M059J (cell line): ENCODE measurements at regions not wholly inside any gene's neighbourhood (a gene's known extent, or its start where the extent isn't known, plus 50 kb on each side); places are given as distances from the start of the nearest gene placed in this dataset.
"Not testable (repeated sequence)": the region's sequence is repeated elsewhere in the genome, so short reads cannot be mapped to it uniquely, and the experiment has no call there.

Experiments
- DNase-seq: peaks from one replicate; pipeline ENCODE4 v3.0.0-alpha.2; 2012; ENCODE audit warnings: low read depth

- no peak for DNase-seq
Observed at GRCh38 chr9:17846948-17847655, 268.2 kb downstream of the SH3GL2 start.

DNA sequence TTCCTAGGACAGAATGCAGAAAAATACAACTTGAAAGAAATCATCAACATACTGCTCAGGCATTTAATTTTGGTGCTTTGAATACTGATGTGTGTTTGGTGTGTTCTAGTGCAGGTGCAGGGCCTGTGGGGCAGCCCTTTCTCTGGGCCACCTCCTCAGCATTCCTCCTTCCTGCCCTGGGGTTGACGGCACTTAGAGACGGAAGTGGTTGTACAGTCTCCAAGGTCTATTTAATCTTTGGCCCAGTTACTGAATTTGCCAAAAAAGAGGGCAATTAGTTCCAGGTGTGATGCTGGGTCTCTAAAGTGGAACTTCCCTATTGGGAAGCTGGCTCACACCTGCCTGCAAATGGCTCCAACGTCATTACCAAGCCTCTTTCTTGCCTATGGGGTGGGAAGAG lies 269.0 kb downstream of the SH3GL2 start:
- DNase-seq = no peak

GRCh38 chr9:17852108-17852507 lies 273.2 kb downstream of the SH3GL2 start:
- no peak for DNase-seq

DNA sequence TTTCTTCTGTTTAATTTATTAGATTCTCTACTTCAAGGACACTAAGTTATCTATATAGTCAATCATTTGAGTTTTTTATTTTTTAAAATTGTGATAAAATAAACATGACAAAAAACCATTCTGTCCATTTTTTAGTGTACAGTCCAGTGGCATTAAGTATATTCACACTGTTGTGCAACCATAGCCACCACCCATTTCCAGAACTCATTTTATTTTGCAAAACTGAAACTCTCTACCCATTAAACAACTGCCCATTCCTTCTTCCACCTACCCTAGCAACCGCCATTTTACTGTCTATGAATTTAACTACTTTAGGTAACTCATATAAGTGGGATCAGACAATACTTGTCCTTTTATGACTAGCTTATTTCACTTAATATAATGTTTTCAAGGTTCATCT lies 275.6 kb downstream of the SH3GL2 start:
- DNase-seq = no peak

- no peak for DNase-seq
Observed at GRCh38 chr9:17856995-17857394, 278.1 kb downstream of the SH3GL2 start.

GRCh38 chr9:17859228-17859627 lies 280.4 kb downstream of the SH3GL2 start:
- no peak for DNase-seq

GRCh38 chr9:17859987-17860386 lies 281.1 kb downstream of the SH3GL2 start:
- DNase-seq = no peak

DNA sequence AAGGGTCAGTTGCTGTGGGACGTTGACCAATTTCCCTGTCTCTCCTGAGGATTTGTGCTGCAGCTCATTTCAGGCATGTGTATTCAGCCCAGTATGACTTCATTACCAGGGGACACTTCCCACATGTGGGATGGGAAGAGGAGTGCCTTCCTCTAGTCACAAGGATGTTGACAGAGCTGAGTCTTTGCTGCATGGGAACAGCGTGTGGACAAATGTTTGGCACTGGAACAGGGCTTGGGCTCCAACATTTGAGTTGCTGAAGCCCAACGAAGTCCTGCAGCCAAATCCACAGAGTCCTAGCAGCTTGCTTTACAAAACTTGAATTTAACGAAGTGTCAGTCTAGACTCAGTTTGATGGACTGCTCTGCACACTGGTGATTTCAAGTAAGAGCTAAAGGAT lies 283.2 kb downstream of the SH3GL2 start:
- no peak for DNase-seq

DNA sequence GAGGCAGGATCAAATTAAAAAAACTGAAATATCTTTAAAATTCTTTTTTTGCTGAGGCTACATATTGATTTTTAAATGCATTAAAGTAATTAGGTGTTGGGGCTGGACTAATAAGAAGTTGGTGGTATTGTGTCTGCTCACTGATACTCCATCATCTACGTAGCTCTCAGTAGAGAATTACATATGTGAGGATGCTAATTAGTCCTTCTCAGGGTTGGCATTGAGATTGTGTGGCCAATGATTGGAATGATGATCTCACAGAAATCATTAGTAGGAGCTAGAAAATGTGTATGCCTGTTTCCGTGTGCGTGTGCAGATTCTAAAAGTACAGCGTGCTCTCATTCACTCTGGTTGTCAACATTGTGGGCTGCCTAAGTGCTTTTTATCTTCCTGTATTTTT lies 283.8 kb downstream of the SH3GL2 start:
- DNase-seq = no peak

DNA sequence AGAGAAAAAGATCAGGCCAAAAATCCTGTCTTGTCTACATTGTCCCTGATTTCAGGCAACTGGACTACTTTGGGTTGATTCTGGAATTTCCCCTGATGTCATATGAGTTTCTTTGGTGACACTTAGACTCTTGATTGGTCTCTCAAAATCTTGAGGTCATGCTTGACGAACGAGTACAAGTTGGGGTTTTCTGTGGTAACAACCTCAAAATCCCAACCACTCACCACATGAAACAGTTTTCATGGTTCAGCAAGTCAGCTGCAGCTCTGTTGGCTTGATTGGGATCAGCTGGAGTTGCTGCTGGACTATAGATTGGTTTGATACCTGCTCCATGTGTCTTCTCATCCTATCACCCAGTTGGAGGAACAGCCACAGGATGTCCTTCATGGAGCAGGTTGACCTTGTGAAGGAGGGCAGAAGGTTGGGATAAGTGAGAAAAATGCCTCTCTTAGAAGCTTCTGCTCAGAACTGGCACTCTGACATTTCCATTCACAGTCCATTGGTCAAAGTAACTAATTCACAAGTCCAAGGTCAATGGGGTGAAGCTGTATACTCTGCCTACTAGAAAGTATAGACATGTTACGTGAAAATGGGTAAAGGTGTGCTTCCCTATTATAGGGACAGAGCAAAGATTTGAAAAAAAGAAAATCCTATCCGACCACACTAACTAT lies 284.5 kb downstream of the SH3GL2 start:
- DNase-seq = no peak

GRCh38 chr9:17863924-17864323 lies 285.1 kb downstream of the SH3GL2 start:
- no peak for DNase-seq

- no peak for DNase-seq
Observed at GRCh38 chr9:17864951-17865350, 286.1 kb downstream of the SH3GL2 start.

DNA sequence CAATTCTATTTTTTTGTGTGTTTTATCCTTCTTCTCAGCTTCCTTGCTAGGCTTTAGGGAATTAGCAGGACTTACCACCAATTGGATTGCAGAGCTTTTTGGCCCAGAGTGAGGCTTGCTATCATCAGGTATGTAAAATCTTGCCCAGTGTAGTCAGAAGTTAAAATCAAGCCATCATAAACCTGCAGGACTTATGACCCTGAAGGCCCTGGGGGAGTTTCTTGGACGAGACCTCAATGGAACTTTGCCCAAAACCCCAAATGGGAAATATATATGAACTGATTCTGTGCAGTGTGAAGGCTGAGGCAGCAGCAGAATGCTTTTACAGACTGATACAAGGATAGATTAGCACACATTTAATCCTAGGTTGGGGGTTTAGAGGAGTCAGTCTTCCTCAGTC lies 287.0 kb downstream of the SH3GL2 start:
- no peak for DNase-seq

DNA sequence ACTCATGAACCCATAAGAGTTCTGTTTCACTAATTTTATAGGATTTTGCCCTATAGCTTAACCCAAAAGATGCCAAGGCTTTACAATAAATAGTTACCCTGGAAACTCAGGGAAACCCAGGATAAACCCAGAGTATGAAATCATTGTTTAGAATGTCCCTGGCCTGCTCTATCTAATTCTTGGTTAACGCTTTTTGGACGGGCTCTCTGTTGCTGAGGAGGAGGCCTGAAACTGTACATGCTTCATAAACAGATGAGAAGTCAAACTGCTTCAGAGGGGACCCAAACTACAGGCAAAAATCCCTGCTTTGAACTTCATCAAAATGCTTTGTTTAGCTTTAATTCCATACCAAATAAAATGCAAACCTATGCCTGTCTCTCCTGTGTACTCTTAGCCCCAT lies 291.9 kb downstream of the SH3GL2 start:
- DNase-seq = no peak

- DNase-seq = no peak
Observed at GRCh38 chr9:17871213-17871890, 292.5 kb downstream of the SH3GL2 start.

GRCh38 chr9:17875886-17876285 lies 297.0 kb downstream of the SH3GL2 start:
- DNase-seq = no peak

GRCh38 chr9:17876687-17877086 lies 297.8 kb downstream of the SH3GL2 start:
- no peak for DNase-seq

DNA sequence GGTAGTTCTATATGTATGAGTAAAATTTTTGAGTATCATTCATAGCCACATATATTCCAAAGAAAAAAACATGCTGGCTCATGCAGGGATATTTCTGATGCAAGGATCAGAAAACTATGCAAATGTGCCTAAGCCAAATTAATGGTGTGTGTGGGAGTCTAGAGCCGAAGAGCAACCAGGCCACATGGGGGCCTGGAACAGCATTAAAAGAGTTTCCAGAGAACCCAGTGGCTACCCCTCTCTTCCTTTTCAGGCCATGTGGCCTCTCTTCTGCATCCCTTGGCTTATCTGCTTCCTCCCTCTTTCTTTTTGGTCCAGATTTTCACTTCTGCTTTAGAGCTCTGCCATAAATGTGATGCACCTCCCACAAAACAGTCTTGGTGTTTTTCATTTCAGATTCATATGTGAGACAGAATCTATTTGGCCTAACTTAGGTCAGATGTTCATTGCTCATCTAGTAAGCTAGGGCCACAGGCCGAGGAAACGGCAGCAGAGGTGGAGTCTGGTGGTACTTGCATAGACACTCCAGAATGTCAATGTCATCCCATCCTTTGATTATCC lies 300.0 kb downstream of the SH3GL2 start:
- DNase-seq = no peak

DNA sequence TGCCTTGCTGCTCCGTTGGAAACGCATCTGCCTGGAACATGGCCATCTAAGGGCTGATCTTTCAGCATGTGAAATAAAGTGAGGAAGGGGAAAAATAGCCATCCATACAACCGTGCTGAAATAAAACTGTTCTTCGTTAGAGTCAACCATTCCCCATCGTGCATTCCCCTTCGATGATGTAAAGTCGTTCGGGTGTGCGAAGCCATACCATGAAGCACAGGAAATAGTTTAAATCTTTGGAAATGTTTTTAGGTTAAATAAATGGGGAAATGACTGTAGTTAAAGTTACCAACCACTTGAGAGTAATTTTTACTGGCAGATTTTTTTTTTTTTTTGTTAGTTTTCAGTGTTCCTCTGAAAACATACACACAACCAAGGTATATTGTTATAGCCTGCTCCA lies 302.5 kb downstream of the SH3GL2 start:
- DNase-seq = no peak

- no peak for DNase-seq
Observed at GRCh38 chr9:17882688-17883594, 304.1 kb downstream of the SH3GL2 start.

GRCh38 chr9:17888066-17888465 lies 309.2 kb downstream of the SH3GL2 start:
- no peak for DNase-seq

- not testable (repeated sequence) for DNase-seq
Observed at GRCh38 chr9:17888964-17889363, 310.1 kb downstream of the SH3GL2 start.
